H1 (cell line): ENCODE measurements at regions not wholly inside any gene's neighbourhood (a gene's known extent, or its start where the extent isn't known, plus 50 kb on each side); places are given as distances from the start of the nearest gene placed in this dataset.

Experiments used
- CEBPB ChIP-seq: IDR thresholded peaks from 2 replicates; pipeline ENCODE4 v1.6.1; 2012; ENCODE audit warnings: low read depth, low read length
- CTCF ChIP-seq, 3 experiments: IDR thresholded peaks; 1 replicate in 2 of 3; 2 replicates in 1 of 3; pipeline versions ENCODE4 v1.5.1 to v1.6.1; 2011; ENCODE audit warnings: low read length in 3 of 3, mild to moderate bottlenecking in 3 of 3, inconsistent platforms in 2 of 3, low read depth in 1 of 3, moderate library complexity in 1 of 3; ENCODE audit not compliant: insufficient read depth in 1 of 3; ENCODE audit errors: control extremely low read depth in 1 of 3
- EP300 ChIP-seq, 2 experiments: IDR thresholded peaks; 1 replicate in 1 of 2; 2 replicates in 1 of 2; pipeline ENCODE4 v1.6.1; 2011 to 2012; ENCODE audit warnings: low read depth in 2 of 2, low read length in 2 of 2, mild to moderate bottlenecking in 2 of 2, borderline replicate concordance in 1 of 2, inconsistent platforms in 1 of 2, moderate library complexity in 1 of 2
- FOSL1 ChIP-seq: IDR thresholded peaks from 2 replicates; pipeline ENCODE4 v1.6.1; 2011; ENCODE audit warnings: mild to moderate bottlenecking, low read depth, low read length, moderate library complexity; ENCODE audit not compliant: insufficient read depth
- MAFK ChIP-seq: IDR thresholded peaks from 2 replicates; pipeline ENCODE4 v1.6.1; 2012; ENCODE audit warnings: low read depth, mild to moderate bottlenecking, improper control_type of control experiment, low read length
- PHF8 ChIP-seq: fragments of 200-600 bp; sonication (generic); conservative IDR thresholded peaks from 2 replicates; pipeline ENCODE4 v1.7.1; 2012; ENCODE audit warnings: low read depth, mild to moderate bottlenecking, inconsistent platforms, low read length, moderate library complexity
- POLR2A ChIP-seq, 2 experiments: IDR thresholded peaks; 1 replicate in 1 of 2; 2 replicates in 1 of 2; pipeline ENCODE4 v1.6.1; 2011; ENCODE audit warnings: low read depth in 2 of 2, low read length in 2 of 2, mild to moderate bottlenecking in 2 of 2; ENCODE audit errors: control extremely low read depth in 1 of 2
- RBBP5 ChIP-seq: IDR thresholded peaks from 2 replicates; pipeline ENCODE4 v1.7.1; 2012; ENCODE audit warnings: low read depth, mild to moderate bottlenecking, inconsistent platforms, low read length, moderate library complexity, borderline replicate concordance
- SUZ12 ChIP-seq: fragments of 200-600 bp; sonication (generic); IDR thresholded peaks from 2 replicates; pipeline ENCODE4 v1.6.1; 2012; ENCODE audit warnings: mild to moderate bottlenecking, inconsistent platforms, low read length, moderate library complexity, mixed read lengths

GRCh38 chr5:180441564-180442051, 52.6 kb upstream of the CNOT6 start:
- TF ChIP-seq CTCF (IDR thresholded peaks at IDR 0.05; ENCODE audit: control extremely low read depth in 1 of 3, insufficient read depth in 1 of 3, low read depth in 1 of 3, low read length in 3 of 3) (no peak), POLR2A (IDR thresholded peaks at IDR 0.05; ENCODE audit: control extremely low read depth in 1 of 2, low read depth in 2 of 2, low read length in 2 of 2) (no peak), EP300 (IDR thresholded peaks at IDR 0.05; ENCODE audit: borderline replicate concordance in 1 of 2, low read depth in 2 of 2, low read length in 2 of 2) (no peak), SUZ12 (no peak), RBBP5 (no peak), MAFK (no peak), PHF8 (no peak), CEBPB (0 out of 2 replicates have a peak, but pooled peaks have one; percentile 20), FOSL1 (no peak)
